Aorta (tissue), 5 donors: ENCODE measurements at regions not wholly inside any gene's neighbourhood (a gene's known extent, or its start where the extent isn't known, plus 50 kb on each side); places are given as distances from the start of the nearest gene placed in this dataset.
"Not testable (repeated sequence)": the region's sequence is repeated elsewhere in the genome, so short reads cannot be mapped to it uniquely, and the experiment has no call there.

Source experiments
- ATAC-seq: fragments of 200-7000 bp; cut with Tn5 transposase; one replicate; pipeline ENCODE4 v1.9.1; 2022; ENCODE audit warnings: moderate library complexity; ENCODE audit not compliant: low FRiP score
- DNase-seq, 2 donors: peaks; one replicate each; pipeline ENCODE4 v3.0.0-alpha.2; 2020
- H3K27ac ChIP-seq, 2 donors: one replicate each; pipeline ENCODE4 v1.5.1; 2013; ENCODE audit warnings: low read length in 2 of 2, mild to moderate bottlenecking in 2 of 2, moderate library complexity in 2 of 2, control low read depth in 1 of 2, inconsistent platforms in 1 of 2, low read depth in 1 of 2
- H3K27me3 ChIP-seq, 2 donors: one replicate each; pipeline ENCODE4 v1.6.1; 2013; ENCODE audit warnings: control low read depth in 1 of 2, low read length in 1 of 2, mild to moderate bottlenecking in 1 of 2, moderate library complexity in 1 of 2; ENCODE audit not compliant: insufficient read depth in 2 of 2, control insufficient read depth in 1 of 2
- H3K36me3 ChIP-seq, 2 donors: one replicate each; pipeline ENCODE4 v1.6.1; 2013; ENCODE audit warnings: control low read depth in 1 of 2, low read length in 1 of 2, mild to moderate bottlenecking in 1 of 2; ENCODE audit not compliant: insufficient read depth in 2 of 2, control insufficient read depth in 1 of 2
- H3K4me1 ChIP-seq, 2 donors: one replicate each; pipeline ENCODE4 v1.6.1; 2013; ENCODE audit warnings: low read length in 2 of 2, control low read depth in 1 of 2, mild to moderate bottlenecking in 1 of 2, moderate library complexity in 1 of 2; ENCODE audit not compliant: insufficient read depth in 2 of 2, control insufficient read depth in 1 of 2
- H3K4me3 ChIP-seq, 2 donors: one replicate each; pipeline ENCODE4 v1.5.1; 2013; ENCODE audit warnings: low read length in 2 of 2, control low read depth in 1 of 2, mild to moderate bottlenecking in 1 of 2
- H3K9me3 ChIP-seq: one replicate; pipeline ENCODE4 v1.6.1; 2013; ENCODE audit warnings: mild to moderate bottlenecking, low read length; ENCODE audit not compliant: control insufficient read depth
- WGBS, 2 donors: extraction: QIAGEN DNeasy Blood & Tissue Kit; methylation state at CpG; one replicate each; pipeline ENCODE4 v1.1.7; 2013; 5-methylcytosine and 5-hydroxymethylcytosine counted together
- intact Hi-C, 2 donors: fragments of 100-400 bp; cut with DNase I; formaldehyde crosslinking; loops; one replicate each; pipeline versions ENCODE4 v1.14.2 to v1.15.0; 2022
- donor health status: healthy with polysubstance abuse.
- donor health status: Bipolar disorder and iron deficiency.
- donor health status: DM: no; HTN: no; CAD: no.
- donor health status: DM: no; HTN: no; CAD: no.
- donor health status: DM: yes; HTN: yes; CAD: no.

DNA sequence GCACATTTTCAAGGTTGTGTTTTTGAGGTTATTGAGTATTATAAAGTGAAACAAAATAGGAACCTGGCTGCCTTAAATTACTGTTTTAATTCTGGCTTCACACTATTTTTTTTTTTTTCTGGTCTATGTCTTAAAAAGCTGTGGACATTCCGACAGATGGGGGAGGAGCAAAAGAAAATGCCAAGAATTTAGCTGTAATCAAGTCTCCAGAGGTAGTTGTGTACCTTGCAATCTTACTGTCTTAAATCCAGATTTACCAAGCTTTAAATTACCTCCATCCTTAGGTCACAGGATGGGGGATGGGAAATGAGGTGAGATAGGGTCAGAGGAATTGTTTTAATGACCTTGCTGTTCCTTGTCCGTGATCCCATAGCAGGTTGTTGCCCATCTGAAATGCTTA lies 182.8 kb downstream of the UTRN start:
- intact Hi-C loops = no loop called here
- Histone ChIP-seq H3K4me1 (no peaks in the 10 kb centered on the region), H3K9me3 (no peaks in the 10 kb centered on the region), H3K36me3 (peaks cover 0 to 8% of the 10 kb centered on the region in 2 donors), H3K27me3 (no peaks in the 10 kb centered on the region), H3K4me3 (no peak overlapping the region), H3K27ac (no peak overlapping the region)
- DNase-seq = no peak
- 87 to 89% methylated on average over 2 of the region's 2 CpGs for WGBS, 2 donors
- ATAC-seq = no peak

DNA sequence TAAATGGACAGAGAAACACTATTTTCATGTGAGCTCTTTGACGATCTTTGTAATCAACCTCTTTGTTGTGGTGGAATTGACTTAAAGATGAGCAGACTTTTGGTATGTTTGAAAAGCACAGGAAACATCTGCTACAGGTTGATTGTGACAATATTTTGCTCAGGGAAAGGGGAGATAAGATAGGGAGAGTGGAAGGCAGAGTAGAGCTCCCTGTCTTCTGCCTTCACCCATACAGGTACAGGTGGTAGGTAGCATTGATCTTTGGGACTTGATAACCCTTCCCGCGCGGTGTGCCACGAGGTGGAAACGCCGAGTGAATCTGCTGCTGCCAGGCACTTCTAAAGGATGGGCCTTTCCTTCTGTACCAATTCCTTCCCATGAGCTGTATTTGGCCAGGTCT lies 183.6 kb downstream of the UTRN start:
- H3K4me1 ChIP-seq = no peaks in the 10 kb centered on the region
- H3K27me3 ChIP-seq = no peaks in the 10 kb centered on the region
- H3K9me3 ChIP-seq = no peaks in the 10 kb centered on the region
- H3K36me3 ChIP-seq = peaks cover 0 to 10% of the 10 kb centered on the region in 2 donors
- WGBS, 2 donors = 95 to 98% methylated on average over 7 of the region's 7 CpGs
- no peak for ATAC-seq
- DNase-seq = no peak
- intact Hi-C loops = no loop called here
- H3K4me3 ChIP-seq = no peak overlapping the region
- H3K27ac ChIP-seq = no peak overlapping the region

DNA sequence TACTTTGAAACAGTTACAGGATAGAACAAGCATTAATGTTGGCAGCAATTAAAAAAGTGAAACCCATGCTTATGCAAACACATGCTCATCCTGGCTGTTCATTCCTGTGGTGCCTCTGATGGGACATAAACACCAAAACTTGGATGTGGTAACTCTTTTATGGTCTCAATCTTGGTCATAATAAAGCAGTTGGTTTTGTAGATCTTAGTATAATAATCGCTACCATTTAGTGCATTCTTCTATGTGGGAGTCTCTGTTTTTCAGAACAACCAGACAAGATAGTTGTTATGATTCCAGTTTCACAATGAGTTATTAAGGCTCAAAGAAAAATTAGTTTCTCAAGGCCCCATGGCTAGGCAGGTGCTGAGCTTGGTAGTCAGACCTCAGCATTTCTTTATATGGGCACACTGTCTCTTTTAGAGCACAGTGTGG lies 184.0 kb downstream of the UTRN start:
- WGBS, 2 donors = 95 to 97% methylated on average over 1 of the region's 1 CpG
- no peak for DNase-seq

DNA sequence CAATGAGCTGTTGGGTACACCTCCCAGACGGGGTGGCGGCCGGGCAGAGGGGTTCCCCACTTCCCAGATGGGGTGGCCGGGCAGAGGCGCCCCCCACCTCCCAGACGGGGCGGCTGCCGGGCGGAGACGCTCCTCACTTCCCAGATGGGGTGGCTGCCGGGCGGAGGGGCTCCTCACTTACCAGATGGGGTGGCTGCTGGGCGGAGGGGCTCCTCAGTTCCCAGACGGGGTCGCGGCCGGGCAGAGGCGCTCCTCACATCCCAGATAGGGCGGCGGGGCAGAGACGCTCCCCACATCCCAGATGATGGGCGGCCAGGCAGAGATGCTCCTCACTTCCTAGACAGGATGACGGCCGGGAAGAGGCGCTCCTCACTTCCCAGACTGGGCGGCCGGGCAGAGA lies 185.1 kb downstream of the UTRN start:
- ATAC-seq, intact Hi-C loops, DNase-seq, H3K9me3 ChIP-seq, H3K4me1 ChIP-seq, H3K4me3 ChIP-seq, H3K27ac ChIP-seq, H3K27me3 ChIP-seq: not testable (repeated sequence)
- WGBS, 2 donors = 98% methylated on average over 27 of the region's 27 CpGs
- H3K36me3 ChIP-seq = peaks cover 0 to 10% of the 10 kb centered on the region in 2 donors

More for the DNA sequence above, 184.0 kb downstream of the UTRN start:
- Histone ChIP-seq H3K27ac (no peak overlapping the region), H3K27me3 (no peaks in the 10 kb centered on the region), H3K36me3 (peaks cover 0 to 10% of the 10 kb centered on the region in 2 donors), H3K4me1 (no peaks in the 10 kb centered on the region), H3K9me3 (no peaks in the 10 kb centered on the region), H3K4me3 (no peak overlapping the region)
- no peak for ATAC-seq
- intact Hi-C loops = no loop called here

DNA sequence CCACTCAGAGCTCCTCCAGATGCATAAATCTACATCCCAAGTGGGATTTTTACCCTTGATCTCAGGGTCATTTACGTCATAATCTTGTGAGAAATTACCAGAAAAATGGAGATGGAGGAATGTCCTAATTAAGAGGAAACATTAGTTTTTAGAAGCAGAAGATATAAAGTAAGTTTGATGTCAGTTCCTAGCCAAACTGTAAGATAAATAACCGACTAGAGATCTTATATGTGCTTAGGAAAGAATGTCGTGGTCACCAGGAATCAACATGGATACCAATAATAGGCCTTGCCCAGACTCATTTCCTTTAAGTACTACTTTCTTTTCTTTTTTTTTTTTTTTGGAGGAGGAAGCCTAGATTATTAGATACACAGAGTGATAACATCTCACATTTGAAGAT lies 186.9 kb downstream of the UTRN start:
- H3K27me3 ChIP-seq = no peaks in the 10 kb centered on the region
- intact Hi-C loops = no loop called here
- 77 to 88% methylated on average over 3 of the region's 3 CpGs for WGBS, 2 donors

DNA sequence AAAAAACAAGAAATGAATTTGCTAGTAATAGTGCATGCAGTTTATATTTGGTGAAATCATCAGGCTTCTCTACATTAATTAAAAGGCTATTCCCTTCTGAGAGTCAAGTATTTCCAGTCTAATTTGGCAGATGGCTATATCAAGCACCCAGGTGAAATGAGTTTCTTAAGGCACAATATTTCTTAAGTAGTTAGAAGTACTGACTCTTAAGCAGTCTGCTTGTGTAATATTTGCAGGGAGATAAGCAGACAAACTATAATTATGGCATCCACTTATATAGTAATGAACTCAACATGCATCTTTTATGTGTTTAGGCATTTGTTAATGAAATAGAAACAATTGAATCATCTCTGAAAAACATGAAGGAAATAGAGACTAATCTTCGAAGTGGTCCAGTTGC lies 189.2 kb downstream of the UTRN start:
- Histone ChIP-seq H3K9me3 (no peaks in the 10 kb centered on the region), H3K27ac (no peak overlapping the region), H3K4me1 (peaks cover 0 to 3% of the 10 kb centered on the region in 2 donors), H3K4me3 (no peak overlapping the region), H3K27me3 (no peaks in the 10 kb centered on the region), H3K36me3 (peaks cover 0 to 6% of the 10 kb centered on the region in 2 donors)
- ATAC-seq (no peak), DNase-seq (no peak)
- 93 to 97% methylated on average over 1 of the region's 1 CpG for WGBS, 2 donors
- intact Hi-C loops = no loop called here

More for the DNA sequence above, 186.9 kb downstream of the UTRN start:
- Histone ChIP-seq H3K4me1 (no peaks in the 10 kb centered on the region), H3K9me3 (no peaks in the 10 kb centered on the region), H3K4me3 (no peak overlapping the region), H3K36me3 (peaks cover 0 to 10% of the 10 kb centered on the region in 2 donors), H3K27ac (no peak overlapping the region)
- DNase-seq = no peak
- no peak for ATAC-seq

DNA sequence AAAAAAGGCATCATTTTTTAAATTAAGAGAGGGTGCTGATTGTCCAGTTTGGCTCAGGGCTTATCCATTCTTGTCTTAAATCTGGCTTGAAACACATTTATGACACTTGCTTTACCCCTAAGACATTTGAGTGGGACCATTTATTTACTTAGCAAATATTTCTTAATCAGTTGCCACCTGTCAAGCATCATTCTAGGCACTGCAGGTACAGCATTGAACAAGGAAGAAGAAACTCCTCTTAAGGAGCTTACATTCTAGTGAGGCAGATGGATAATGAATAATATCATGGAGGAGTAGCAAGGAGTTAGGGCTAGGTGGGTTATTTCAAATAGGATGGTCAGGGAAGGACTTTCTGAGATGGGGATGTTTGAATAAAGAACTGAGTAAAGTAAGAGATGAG lies 189.8 kb downstream of the UTRN start:
- Histone ChIP-seq H3K9me3 (no peaks in the 10 kb centered on the region), H3K4me3 (no peak overlapping the region), H3K27me3 (no peaks in the 10 kb centered on the region), H3K4me1 (peaks cover 3 to 4% of the 10 kb centered on the region in 2 donors), H3K27ac (no peak overlapping the region), H3K36me3 (peaks cover 0 to 5% of the 10 kb centered on the region in 2 donors)
- intact Hi-C loops = loop anchor here in 1 of 2 donors (5.0 kb wide), 1 partner anchor 378 kb away; the partner anchor contains the start of gene SF3B5
- ATAC-seq (no peak), DNase-seq (no peak)

DNA sequence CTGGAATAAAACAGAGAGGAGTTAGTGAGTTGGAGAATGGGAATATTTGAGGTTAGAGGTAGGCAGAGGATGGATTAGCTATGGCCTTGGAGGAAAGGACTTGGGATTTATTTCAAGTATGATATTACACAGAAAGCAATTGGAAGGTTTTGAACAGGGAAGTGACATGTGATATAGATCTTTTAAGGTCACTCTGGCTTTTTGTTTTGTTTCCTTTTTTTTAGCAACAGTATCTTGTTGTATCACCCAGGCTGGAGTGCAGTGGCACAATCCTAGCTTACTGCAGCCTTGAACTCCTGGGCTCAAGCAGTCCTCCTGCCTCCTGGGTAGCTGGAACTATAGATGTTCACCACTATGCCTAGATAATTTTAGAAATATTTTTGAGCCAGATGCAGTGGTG lies 190.3 kb downstream of the UTRN start:
- Histone ChIP-seq H3K27ac (no peak overlapping the region), H3K4me1 (peaks cover 3 to 7% of the 10 kb centered on the region in 2 donors), H3K27me3 (no peaks in the 10 kb centered on the region), H3K9me3 (no peaks in the 10 kb centered on the region), H3K36me3 (peaks cover 0 to 5% of the 10 kb centered on the region in 2 donors), H3K4me3 (no peak overlapping the region)
- DNase-seq (no peak), ATAC-seq (no peak)
- intact Hi-C loops = loop anchor here in 1 of 2 donors (5.0 kb wide), 1 partner anchor 378 kb away; the partner anchor contains the start of gene SF3B5

DNA sequence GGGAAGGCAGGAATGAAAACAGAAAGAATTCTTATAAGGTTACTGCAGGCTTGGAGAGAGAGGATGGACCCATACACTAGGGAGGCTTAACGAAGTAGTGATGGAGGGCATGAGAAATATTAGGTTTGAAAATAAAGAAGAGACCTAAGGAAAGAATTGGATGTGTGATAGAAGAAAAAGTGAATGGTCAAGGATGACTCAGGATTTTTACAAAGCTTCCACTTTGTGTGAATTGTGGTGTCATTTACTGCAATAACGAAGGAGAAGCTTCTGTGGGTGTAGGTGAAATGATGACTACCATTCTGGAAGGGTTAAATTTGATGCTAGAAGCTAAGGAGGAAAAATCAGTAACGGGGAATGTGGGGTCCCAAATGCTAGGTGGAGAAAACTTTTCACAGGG lies 191.2 kb downstream of the UTRN start:
- intact Hi-C loops = loop anchor here in 1 of 2 donors (5.0 kb wide), 1 partner anchor 379 kb away; the partner anchor contains the start of gene SF3B5
- H3K4me1 ChIP-seq = peaks cover 3 to 7% of the 10 kb centered on the region in 2 donors
- 84% methylated on average over 3 of the region's 3 CpGs for WGBS, 2 donors

More for the DNA sequence above, 191.2 kb downstream of the UTRN start:
- Histone ChIP-seq H3K27ac (no peak overlapping the region), H3K9me3 (no peaks in the 10 kb centered on the region), H3K4me3 (no peak overlapping the region), H3K27me3 (no peaks in the 10 kb centered on the region), H3K36me3 (peaks cover 0 to 5% of the 10 kb centered on the region in 2 donors)
- no peak for DNase-seq
- no peak for ATAC-seq
